Activated naive CD4-positive, alpha-beta T cell treated with anti-CD3 and anti-CD28 coated beads, Interleukin-2, amount 50 U/mL, for 72 hours (primary cell): ENCODE measurements at regions not wholly inside any gene's neighbourhood (a gene's known extent, or its start where the extent isn't known, plus 50 kb on each side); places are given as distances from the start of the nearest gene placed in this dataset.

Experiments used
- ATAC-seq, 2 donors: fragments of 150-1000 bp; cut with Tn5 transposase; 2 replicates each; pipeline ENCODE4 v1.10.0; 2021; ENCODE audit warnings: mild to moderate bottlenecking in 2 of 2, moderate library complexity in 2 of 2
- DNase-seq, 2 donors: peaks; one replicate each; pipeline ENCODE4 v3.0.0; 2021 to 2022; ENCODE audit warnings: low spot score in 2 of 2
- H3K27ac Mint-ChIP-seq, 2 donors: one replicate each; pipeline ENCODE4 v1.8.0; 2022; ENCODE audit warnings: mild to moderate bottlenecking in 2 of 2, mixed read lengths in 2 of 2
- H3K36me3 Mint-ChIP-seq, 2 donors: one replicate each; pipeline ENCODE4 v1.8.0; 2022; ENCODE audit warnings: mixed read lengths in 2 of 2
- H3K9me3 Mint-ChIP-seq, 2 donors: one replicate each; pipeline ENCODE4 v1.8.0; 2022; ENCODE audit warnings: mixed read lengths in 2 of 2

DNA sequence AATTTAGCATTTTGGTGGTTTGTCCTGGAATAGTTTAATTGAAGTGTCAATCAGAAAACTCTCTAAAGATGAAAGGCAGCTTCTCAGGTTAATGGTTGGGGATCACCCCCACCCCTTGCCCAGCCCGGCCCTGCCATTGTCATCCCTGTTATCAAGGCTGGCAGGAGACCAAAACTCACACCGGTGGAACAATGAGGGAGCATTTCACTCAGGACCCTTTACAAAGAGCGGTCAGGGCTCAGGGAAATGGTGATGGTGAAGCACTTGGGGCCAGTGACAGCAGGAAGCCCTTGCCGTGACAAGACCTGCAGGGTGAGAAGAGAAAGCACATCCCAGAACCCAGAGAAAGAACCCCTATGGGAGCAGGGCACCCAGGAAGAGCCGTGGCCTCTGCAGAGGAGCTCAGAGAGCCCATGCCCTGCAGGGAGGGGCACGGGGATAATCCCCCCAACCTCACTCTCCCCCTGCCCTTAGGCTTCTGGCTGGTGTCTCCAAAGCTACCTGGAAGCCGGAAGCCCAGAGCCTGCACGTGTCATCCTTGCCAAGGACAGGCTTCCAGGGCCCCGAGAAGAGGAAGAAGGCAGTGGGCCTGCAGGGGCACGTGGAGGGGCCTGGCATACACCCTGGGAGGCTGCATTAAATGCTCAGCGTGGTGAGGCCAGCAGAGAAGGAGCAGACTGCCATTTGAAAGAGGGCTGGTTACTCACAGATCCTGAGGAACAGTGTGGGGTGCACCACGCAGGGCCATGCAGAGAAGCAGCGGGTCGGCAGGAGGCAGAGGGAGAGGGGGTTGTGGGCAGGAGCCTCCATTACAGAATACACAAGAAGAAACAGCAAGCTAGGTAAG is 80.6 kb upstream of the PRR20G start:
- ATAC-seq (no peak), DNase-seq (peak in 1 of 2 donors; percentile 31)
- Mint-ChIP-seq H3K27ac (no peak overlapping the region), H3K9me3 (no peaks in the 10 kb centered on the region), H3K36me3 (no peaks in the 10 kb centered on the region)

DNA sequence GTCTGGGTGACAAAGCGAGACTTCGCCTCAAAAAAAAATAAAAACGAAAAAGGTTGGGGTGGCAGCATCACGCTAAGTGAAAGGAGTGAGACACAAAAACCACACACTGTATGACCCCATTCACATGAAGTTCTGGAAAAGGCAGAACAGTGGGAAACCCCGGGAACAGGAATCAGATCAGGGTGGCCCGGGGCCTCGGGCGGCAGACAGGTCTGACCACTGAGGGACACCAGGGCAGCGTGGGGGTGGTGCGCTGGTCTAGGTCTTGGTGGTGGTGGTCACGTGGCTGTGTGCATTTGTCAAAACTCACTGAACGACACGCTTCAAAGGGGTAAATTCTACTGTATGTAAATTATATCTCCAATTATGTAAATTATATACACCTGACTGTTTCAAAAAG is 79.7 kb upstream of the PRR20G start:
- no peaks in the 10 kb centered on the region for H3K9me3 Mint-ChIP-seq
- H3K36me3 Mint-ChIP-seq, result no peaks in the 10 kb centered on the region
- no peak for ATAC-seq
- H3K27ac Mint-ChIP-seq, result no peak overlapping the region
- DNase-seq, result no peak

DNA sequence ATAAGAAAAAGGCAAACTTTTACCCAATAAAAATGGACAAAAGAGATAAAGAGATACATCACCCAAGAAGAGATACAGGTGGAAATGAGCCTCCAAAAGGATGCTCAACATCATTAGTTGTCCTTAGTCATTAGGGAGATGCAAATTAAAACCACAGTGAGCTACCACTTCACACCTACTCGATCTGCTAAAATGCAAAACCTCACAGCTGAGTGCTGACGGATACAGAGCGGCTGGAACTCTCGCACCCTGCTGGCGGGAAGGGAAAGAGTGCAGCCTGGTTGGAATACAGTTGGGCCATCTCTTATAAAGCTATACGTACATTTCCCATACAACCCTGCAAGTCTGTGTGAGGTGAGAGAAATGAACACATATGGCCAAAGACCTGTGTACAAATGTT is 78.5 kb upstream of the PRR20G start:
- ATAC-seq, result no peak
- no peaks in the 10 kb centered on the region for H3K9me3 Mint-ChIP-seq
- no peak for DNase-seq
- H3K27ac Mint-ChIP-seq, result no peak overlapping the region
- no peaks in the 10 kb centered on the region for H3K36me3 Mint-ChIP-seq

DNA sequence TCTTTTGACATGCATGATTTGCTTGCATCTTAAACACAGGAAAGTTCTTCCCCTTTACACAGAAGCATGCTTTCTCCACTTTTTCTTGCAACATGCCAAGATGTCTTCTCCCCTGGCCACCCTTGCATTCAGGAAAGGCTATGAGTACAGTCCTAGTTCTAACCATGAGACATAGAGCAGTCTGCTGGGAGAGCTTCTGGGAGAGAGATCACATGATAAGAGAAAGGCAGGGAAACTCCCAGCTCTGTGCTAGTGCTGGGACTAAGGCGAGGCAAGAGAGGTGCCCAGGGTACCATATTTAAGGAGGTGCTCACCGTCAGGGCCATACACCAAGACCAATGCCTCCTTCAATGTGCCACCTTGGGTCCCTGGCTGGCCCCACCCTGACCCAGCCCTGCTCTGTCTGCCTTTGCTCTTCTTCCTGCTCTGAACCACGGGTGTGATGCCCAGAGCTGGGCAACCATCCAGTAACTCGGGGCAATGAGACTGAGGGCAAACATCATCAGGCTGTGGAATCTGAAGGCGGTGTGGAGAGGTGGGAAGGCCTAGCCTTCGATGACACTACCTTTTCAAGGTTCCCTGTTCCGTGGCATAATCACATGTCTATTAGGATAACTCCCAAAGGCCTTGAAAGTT is 77.4 kb upstream of the PRR20G start:
- Mint-ChIP-seq H3K36me3 (no peaks in the 10 kb centered on the region), H3K9me3 (no peaks in the 10 kb centered on the region), H3K27ac (no peak overlapping the region)
- ATAC-seq (no peak), DNase-seq (no peak)

DNA sequence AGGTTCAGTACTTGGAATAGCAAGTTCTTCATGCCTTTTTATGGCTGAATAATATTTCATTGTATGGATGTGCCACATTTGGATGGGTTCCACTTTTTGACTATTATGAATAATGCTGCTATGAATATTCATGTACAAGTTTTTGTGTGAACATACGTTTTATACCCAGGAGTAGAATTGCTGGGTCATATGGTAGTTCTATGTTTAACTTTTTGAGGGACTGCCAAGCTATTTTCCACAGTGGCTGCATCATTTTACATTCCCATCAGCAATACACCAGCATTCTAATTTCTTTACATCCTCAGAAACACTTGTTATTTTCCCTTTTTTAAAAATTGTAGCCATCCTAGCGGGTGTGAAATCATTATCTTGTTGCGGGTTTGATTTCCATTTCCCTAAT is 76.0 kb upstream of the PRR20G start:
- no peaks in the 10 kb centered on the region for H3K9me3 Mint-ChIP-seq
- ATAC-seq (no peak), DNase-seq (no peak)
- H3K36me3 Mint-ChIP-seq, result no peaks in the 10 kb centered on the region
- no peak overlapping the region for H3K27ac Mint-ChIP-seq

DNA sequence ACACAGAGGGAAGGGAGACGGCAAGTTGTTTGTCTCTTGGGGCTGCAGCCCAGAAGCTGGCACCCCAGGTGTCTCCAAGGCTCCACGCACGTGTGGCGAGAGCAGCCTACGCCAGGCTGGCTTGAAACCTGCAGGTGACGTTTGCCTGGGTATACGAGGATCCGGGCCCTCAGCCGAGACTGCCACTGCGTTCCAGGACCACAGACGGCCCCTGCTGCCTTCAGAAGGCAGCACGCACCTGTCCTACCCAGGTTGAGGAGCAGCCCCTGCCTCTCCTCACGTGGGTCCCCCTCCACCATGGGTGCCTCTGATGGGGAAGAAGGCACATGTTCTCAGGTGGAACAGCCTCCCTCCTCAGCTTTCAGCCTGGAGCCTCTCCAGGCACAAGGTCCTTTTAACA is 75.3 kb upstream of the PRR20G start:
- peaks cover 0 to 5% of the 10 kb centered on the region in 2 donors for H3K9me3 Mint-ChIP-seq
- DNase-seq (no peak), ATAC-seq (no peak)
- H3K27ac Mint-ChIP-seq, result no peak overlapping the region
- no peaks in the 10 kb centered on the region for H3K36me3 Mint-ChIP-seq

DNA sequence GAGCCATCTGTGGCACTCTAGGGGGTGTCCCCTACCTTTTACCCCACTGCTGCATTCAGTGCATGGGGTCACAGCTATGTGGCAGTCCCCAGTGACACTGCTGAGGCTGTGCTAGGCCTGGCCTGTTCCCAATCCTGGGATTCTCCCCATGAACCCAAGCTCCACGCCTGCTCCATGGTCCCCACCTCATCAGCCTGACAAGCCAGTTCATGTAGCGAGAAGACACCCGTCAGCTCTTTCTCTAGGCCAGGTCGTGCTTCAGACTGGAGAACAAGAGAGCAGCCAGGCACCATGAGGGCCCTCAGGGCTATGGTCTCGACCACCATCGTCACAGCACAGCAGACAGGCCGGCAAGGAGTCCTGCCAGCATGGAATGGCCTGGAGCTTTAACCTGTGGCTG is 72.8 kb upstream of the PRR20G start:
- ATAC-seq (no peak), DNase-seq (no peak)
- H3K27ac Mint-ChIP-seq, result no peak overlapping the region
- H3K9me3 Mint-ChIP-seq, result peaks cover 10 to 19% of the 10 kb centered on the region in 2 donors
- H3K36me3 Mint-ChIP-seq, result peaks cover 10% of the 10 kb centered on the region in 2 donors

DNA sequence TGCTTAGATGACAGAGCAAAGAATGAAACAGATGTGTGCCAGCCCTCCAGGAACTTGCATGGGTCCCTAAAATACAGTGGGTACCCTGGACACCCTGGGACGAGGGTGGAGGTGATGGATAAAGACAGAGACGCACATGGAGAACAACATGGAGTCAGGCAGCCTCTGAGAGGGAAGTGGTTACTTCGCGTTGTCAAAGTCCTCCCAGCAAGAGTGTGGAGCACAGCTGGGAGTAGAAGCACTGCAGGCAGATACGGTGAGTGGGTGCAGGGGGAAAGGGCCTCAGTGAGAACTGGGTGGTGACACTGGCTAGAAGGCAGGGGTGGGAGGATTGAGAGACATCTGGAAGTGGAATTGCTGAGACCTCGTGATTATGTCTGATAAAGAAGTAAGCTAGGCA is 70.8 kb upstream of the PRR20G start:
- H3K27ac Mint-ChIP-seq, result no peak overlapping the region
- H3K36me3 Mint-ChIP-seq, result peaks cover 10% of the 10 kb centered on the region in 2 donors
- peaks cover 10 to 22% of the 10 kb centered on the region in 2 donors for H3K9me3 Mint-ChIP-seq
- ATAC-seq (no peak), DNase-seq (no peak)

DNA sequence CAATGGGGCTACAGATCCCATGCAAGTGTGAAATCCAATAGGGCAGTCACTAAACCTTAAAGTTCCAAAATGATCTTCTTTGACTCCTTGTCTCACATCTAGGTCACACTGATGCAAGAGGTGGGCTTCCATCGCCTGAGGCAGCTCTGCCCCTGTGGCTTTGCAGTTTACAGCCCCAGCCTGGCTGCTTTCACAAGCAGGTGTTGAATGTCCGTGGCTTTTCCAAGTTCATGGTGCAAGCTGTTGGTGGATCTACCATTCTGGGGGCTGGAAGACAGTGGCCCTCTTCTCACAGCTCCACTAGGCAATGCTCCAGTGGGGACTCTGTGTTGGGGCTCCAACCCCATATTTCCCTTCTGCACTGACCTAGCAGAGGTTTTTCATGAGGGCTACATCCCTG is 68.5 kb upstream of the PRR20G start:
- peaks cover 10% of the 10 kb centered on the region in 2 donors for H3K36me3 Mint-ChIP-seq
- no peak for ATAC-seq
- no peak for DNase-seq
- H3K27ac Mint-ChIP-seq, result no peak overlapping the region
- peaks cover 10 to 22% of the 10 kb centered on the region in 2 donors for H3K9me3 Mint-ChIP-seq

DNA sequence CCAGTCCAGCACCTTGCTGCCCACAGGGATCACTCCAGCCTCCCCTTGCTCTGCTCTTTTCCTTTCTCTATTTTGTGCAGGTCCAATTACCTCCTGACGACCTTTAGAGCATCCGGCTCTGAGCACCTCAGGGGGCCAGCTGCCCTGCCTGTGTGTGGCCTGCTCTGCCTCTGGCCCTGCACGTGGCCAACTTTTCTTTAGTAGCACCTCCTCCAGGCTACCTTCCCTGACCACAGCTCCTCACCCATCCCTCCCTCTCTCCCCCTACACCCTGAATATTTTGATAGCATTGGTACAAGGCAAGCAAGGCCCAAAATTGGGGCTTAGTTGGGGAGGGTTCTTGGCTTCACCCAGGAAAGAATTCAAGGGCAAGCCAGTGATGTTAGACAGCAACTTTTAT is 66.9 kb upstream of the PRR20G start:
- Mint-ChIP-seq H3K36me3 (peaks cover 10% of the 10 kb centered on the region in 2 donors), H3K9me3 (peaks cover 10 to 22% of the 10 kb centered on the region in 2 donors), H3K27ac (no peak overlapping the region)
- no peak for DNase-seq
- ATAC-seq, result no peak

DNA sequence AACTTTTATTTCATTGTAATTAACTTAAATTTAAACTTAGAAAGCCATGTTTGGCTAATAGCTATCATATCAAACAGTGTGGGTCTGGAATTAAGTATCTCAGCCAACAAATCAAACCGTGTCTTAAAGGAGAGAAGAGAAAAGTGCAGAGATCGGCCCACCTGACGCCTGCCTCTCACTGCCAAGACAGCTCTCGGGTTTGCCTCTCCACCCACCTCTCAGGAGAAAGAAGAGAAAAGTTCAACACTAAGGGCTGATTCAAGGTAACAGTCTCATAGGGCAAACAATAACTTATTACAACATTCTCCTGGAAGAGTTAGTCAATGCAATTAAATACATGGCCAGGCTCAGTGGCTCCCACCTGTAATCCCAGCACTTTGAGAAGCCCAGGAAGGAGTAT is 64.8 kb upstream of the PRR20G start:
- no peak for ATAC-seq
- Mint-ChIP-seq H3K9me3 (peaks cover 10 to 14% of the 10 kb centered on the region in 2 donors), H3K36me3 (peaks cover 9 to 10% of the 10 kb centered on the region in 2 donors), H3K27ac (no peak overlapping the region)
- DNase-seq, result no peak

DNA sequence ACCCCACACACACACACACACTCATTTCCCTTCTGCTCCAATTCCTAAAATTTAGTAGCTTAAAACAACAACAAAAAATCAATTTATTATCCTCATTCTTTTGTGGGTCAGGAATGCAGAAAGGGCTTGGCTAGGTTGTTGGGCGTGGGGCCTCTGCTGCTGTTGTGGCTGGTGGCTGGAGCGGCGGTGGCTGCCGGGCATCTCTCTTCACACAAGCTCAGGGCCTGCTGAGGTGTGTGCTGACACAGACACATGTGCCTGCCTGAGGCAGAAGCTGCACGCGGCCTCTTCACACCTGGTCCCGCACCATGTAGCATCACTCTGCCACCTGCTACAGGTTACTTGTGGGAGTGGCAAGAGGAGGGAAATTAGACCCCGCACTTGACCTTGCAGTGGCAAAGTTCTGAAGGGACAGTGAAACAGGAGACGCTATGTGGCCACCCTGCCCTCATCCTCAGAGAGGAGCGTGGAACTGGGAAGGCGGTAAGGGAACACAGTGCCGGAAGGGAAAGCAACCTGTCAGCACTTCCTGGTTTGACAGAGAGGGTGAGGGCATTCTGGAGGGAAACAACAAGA is 64.0 kb upstream of the PRR20G start:
- H3K36me3 Mint-ChIP-seq, result peaks cover 1 to 2% of the 10 kb centered on the region in 2 donors

DNA sequence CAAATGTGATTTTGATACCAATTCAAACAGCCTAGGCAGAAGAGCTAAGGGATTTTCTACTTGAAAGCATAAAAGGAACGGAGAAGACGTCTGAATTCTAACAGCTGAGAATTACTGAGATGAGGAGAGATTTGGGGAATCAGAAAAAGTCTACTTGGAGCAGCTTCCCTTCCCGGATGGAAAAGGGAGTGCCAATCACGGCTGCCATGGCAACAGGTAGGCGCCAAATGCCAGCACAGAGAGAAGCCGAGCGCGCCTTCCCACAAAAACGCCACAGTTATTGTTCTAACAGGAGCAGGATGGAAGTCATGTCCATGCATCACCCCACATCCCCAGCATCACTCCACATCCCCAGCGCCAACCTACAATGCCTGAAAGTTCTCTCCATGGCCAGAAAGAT is 63.5 kb upstream of the PRR20G start:
- no peak for ATAC-seq
- no peaks in the 10 kb centered on the region for H3K36me3 Mint-ChIP-seq

More for the DNA sequence above, 64.0 kb upstream of the PRR20G start:
- Mint-ChIP-seq H3K27ac (no peak overlapping the region), H3K9me3 (peaks cover 8 to 10% of the 10 kb centered on the region in 2 donors)
- no peak for ATAC-seq
- DNase-seq, result no peak

DNA sequence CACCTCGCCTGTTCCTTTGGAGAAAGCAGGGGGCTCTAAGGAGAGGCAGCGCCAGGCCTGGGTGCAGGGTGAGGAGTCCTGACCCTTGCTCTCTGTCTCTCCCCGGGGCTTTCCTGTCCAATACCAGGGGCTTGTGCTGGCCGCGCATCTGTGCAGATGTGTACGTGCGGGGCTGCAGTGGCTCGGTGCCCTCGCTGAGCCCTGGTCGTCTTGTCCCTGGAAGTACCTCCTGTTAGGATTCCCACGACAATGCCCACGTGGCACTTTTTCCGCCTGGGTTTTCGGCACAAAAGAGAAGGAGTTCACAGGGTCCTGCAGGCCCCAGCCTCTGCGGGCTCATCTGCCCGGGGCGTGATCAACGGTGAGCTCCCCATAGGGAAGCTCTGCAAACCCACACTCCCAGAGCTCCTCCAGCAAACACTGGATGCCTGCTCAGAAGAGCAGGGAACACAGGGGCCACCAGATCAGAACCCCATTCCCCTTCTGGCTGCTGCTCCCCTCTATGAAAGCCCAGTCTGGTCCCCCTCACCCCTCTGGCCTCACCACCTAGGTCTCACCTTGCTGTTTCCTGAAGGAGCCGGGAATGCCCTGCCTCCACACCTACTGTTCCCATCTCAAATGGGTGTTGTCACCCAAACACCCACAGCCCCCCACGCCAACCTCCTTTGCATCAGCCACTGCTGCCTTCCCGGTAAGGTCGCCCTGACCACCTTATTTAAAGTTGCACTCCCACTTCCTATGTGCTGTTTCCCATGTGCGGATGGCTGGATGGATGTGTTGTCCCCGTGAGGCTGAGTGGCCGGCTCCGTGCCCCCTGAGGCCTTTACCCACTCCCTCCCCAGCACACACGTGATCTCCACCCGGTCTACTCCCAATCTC is 62.6 kb upstream of the PRR20G start:
- no peak overlapping the region for H3K27ac Mint-ChIP-seq
- H3K36me3 Mint-ChIP-seq, result no peaks in the 10 kb centered on the region
- H3K9me3 Mint-ChIP-seq, result peaks cover 6 to 10% of the 10 kb centered on the region in 2 donors
- ATAC-seq (no peak), DNase-seq (no peak)

More for the DNA sequence above, 63.5 kb upstream of the PRR20G start:
- no peak for DNase-seq
- H3K27ac Mint-ChIP-seq, result no peak overlapping the region
- H3K9me3 Mint-ChIP-seq, result peaks cover 10 to 14% of the 10 kb centered on the region in 2 donors

DNA sequence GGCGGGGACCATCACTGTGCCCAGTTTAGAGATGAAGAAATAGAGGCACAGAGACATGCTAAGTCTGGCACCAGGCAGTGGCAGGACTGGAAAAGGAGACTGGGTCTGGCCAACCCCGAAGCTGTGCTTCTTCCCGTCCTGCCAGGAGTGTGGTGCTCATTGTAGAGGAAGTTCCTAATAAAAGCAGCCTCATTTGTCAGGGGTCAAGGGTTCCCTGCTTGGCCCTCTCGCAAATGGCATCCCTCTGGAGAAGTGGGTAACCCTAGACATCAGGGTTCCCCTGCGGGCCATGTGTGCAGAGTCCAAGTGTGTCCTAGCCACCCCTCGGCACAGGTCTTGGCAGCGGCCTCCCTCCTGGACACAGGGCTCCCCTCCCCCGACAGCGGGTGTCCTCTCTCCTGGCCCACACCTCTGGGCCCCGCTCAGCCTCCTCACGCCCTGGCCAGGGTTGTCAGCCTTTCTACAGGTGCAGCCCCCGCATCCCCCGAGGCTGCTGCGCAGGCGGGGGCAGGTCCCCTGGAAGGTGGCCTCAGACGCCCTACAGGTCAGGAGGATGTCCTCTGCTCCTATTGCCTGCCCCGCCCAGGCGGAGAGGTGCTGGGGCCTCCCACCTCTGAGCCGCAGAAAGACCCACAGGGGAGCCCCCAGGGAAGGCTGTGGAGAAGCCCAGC is 61.8 kb upstream of the PRR20G start:
- no peak for ATAC-seq
- Mint-ChIP-seq H3K9me3 (peaks cover 6 to 10% of the 10 kb centered on the region in 2 donors), H3K27ac (no peak overlapping the region), H3K36me3 (no peaks in the 10 kb centered on the region)
- DNase-seq, result no peak

DNA sequence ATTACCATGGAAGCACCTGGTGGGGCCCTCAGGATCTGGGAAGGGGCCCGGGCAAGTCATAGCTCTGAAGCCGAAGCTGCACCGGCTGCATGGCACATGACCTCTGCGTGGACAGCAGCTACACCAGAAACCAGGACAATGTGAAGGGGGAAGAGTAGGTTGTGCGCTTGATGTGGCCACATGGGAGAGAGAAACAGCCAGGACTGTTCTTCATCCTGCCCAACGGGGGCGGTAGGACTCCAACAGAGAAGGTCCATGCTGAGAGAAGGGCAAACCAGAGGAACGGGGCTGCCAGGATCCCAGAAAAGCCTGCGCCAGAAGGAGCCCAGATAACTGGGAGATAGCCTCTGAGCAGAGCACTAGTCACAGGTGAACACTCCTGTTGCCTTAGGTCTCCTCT is 54.9 kb upstream of the PRR20G start:
- peaks cover 7 to 8% of the 10 kb centered on the region in 2 donors for H3K36me3 Mint-ChIP-seq
- peaks cover 14 to 19% of the 10 kb centered on the region in 2 donors for H3K9me3 Mint-ChIP-seq
- no peak overlapping the region for H3K27ac Mint-ChIP-seq
- ATAC-seq (no peak), DNase-seq (no peak)
